ENCODE measurements at regions not wholly inside any gene's neighbourhood (a gene's known extent, or its start where the extent isn't known, plus 50 kb on each side); places are given as distances from the start of the nearest gene placed in this dataset.

DNA sequence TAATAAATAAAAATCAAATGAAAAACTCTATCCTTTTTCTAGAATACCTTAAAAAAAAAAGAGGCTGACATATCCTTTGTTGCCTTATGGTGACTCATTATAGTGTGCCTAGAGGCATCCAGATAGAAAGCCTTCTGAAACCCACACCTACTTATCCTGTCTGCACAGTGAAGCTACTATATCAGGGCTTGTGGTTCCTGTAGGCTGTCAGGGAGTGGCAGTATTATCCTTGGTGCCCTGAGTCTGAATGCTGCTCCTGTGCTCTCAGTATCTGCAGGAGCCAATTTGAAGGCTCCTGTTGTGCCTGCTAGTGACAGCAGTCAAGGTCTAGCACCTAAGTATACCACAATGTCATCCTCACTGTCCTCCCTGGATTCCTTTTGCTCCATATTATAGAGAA is 168.4 kb upstream of the AVPR1A start:
- no peak for DNase-seq (ENCODE audit: low spot score)
- TF ChIP-seq, protein P1, sequence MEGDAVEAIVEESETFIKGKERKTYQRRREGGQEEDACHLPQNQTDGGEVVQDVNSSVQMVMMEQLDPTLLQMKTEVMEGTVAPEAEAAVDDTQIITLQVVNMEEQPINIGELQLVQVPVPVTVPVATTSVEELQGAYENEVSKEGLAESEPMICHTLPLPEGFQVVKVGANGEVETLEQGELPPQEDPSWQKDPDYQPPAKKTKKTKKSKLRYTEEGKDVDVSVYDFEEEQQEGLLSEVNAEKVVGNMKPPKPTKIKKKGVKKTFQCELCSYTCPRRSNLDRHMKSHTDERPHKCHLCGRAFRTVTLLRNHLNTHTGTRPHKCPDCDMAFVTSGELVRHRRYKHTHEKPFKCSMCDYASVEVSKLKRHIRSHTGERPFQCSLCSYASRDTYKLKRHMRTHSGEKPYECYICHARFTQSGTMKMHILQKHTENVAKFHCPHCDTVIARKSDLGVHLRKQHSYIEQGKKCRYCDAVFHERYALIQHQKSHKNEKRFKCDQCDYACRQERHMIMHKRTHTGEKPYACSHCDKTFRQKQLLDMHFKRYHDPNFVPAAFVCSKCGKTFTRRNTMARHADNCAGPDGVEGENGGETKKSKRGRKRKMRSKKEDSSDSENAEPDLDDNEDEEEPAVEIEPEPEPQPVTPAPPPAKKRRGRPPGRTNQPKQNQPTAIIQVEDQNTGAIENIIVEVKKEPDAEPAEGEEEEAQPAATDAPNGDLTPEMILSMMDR (IDR thresholded peaks at IDR 0.05; ENCODE audit: borderline replicate concordance, control extremely low read depth, extremely low read depth, insufficient read depth, missing control alignments): no peak
- in situ Hi-C loops (cut with MboI; ENCODE audit: low sequenced_read_pairs, unreplicated experiment): no loop called here

DNA sequence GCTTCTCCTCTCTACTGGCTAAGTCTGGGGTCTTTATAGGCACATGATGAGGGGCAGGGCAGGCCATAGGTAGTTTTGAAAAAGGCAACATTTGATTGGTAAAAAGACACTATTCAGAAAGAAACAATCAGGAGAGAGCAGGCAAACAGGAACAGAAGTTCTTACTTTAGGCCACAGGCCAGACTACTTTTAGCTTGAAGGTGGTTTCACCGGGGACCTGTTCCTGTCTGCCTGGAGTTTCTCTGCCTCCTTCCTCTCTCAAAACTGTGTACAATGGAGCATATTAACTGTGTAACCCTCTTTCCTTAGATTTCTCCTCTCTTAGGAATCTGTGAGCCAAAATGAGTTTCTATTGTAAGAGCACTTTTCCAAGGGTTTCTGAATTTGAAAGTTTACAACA is 167.9 kb upstream of the AVPR1A start:
- TF ChIP-seq, protein P1 (IDR thresholded peaks at IDR 0.05; ENCODE audit: borderline replicate concordance, control extremely low read depth, extremely low read depth, insufficient read depth, missing control alignments): no peak
- in situ Hi-C loops (cut with MboI; ENCODE audit: low sequenced_read_pairs, unreplicated experiment): no loop called here

DNA sequence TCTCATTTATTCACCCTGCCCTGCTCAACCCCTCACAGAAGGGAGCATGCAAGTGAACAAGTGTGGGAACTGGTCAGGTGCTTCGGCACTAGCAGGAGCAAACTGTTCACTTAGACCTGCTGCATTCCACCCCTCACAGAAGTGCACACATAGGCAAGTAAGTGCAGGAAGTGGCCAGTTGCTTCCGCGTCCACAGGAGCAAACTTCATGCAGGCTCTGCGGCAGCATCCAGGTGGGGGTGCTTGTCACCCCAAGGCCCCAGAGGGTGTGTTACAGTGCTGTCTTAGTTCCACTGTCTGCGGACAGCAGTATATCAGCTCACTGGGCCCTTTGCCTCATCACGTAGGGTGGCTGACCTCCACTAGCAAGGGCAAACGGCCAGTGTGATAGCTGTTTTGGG is 167.3 kb upstream of the AVPR1A start:
- TF ChIP-seq, protein P1 (IDR thresholded peaks at IDR 0.05; ENCODE audit: borderline replicate concordance, control extremely low read depth, extremely low read depth, insufficient read depth, missing control alignments): no peak
- in situ Hi-C loops (cut with MboI; ENCODE audit: low sequenced_read_pairs, unreplicated experiment): no loop called here
- no peak for DNase-seq (ENCODE audit: low spot score)

More for the DNA sequence above, 167.9 kb upstream of the AVPR1A start:
- no peak for DNase-seq (ENCODE audit: low spot score)

DNA sequence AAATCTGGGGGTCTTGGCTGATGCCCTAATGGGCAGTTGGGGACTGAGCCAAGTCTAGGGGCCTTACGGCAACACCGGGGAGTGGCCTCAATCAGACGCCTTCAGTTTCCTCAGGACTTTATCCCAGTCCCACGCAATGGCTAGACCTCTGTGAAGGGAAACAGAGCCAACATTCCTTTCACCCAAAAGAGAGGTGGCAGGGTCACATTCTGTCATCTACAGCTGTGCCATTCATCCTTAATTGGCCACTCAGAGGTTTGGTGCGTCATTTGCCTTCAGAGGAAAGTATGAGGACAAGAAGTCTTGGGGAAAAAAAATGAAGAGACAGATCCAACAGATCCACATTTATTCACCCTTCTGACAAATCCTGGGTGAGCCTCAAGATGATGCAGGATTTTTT is 166.9 kb upstream of the AVPR1A start:
- in situ Hi-C loops (cut with MboI; ENCODE audit: low sequenced_read_pairs, unreplicated experiment): no loop called here
- no peak for DNase-seq (ENCODE audit: low spot score)

DNA sequence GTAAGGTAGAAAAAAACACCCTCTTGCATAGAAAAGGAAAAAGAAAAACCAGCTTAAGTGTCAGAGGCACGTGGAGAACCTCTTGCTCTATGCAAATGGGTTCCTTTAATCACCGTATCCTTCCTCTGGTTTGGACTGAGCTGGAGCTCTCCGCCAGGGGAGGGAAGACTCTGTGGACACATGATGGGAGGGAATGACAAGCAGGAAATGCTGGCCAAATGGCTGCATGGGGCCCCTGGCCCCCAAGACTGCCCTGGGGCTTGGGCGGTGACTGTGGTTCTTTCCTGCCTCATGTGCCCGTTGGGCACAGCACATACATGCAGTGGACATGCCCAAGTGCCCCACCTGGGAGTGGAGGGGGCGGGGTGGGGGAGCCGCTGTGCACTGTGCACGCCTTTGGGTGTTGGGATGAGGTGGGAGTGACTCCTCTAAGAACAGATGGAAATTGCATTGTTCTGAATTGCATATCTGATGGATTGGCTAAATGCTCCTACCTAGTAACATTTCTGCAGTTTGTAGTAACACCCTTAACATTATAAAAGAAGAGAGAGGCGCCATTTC is 166.4 kb upstream of the AVPR1A start:
- TF ChIP-seq, protein P1 (IDR thresholded peaks at IDR 0.05; ENCODE audit: borderline replicate concordance, control extremely low read depth, extremely low read depth, insufficient read depth, missing control alignments): no peak
- in situ Hi-C loops (cut with MboI; ENCODE audit: low sequenced_read_pairs, unreplicated experiment): no loop called here
- DNase-seq (ENCODE audit: low spot score): no peak

More for the DNA sequence above, 166.9 kb upstream of the AVPR1A start:
- TF ChIP-seq, protein P1 (IDR thresholded peaks at IDR 0.05; ENCODE audit: borderline replicate concordance, control extremely low read depth, extremely low read depth, insufficient read depth, missing control alignments): no peak

DNA sequence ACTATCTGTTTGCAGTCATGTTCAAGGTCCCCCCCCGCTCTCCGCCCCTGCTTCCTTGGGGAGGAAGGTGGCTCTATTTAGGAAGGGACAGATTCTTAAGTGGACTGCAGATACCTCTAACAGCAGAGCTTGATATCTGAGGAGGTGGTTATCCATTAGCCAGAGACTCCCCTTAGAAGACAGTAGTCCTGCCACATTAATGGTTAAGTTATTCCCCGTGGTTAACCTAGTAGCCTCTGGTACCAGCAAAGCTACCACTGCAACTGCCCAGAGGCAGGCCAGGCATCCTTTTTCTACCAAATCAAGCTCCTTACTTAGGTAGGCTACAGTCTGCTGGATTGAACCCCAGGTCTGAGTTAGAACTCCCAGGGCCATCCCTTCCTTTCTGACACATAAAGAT is 162.1 kb upstream of the AVPR1A start:
- TF ChIP-seq, protein P1 (IDR thresholded peaks at IDR 0.05; ENCODE audit: borderline replicate concordance, control extremely low read depth, extremely low read depth, insufficient read depth, missing control alignments): no peak
- in situ Hi-C loops (cut with MboI; ENCODE audit: low sequenced_read_pairs, unreplicated experiment): no loop called here

More for the DNA sequence above, 162.1 kb upstream of the AVPR1A start:
- DNase-seq (ENCODE audit: low spot score): no peak
